Common myeloid progenitor, CD34-positive (primary cell): ENCODE measurements at regions not wholly inside any gene's neighbourhood (a gene's known extent, or its start where the extent isn't known, plus 50 kb on each side); places are given as distances from the start of the nearest gene placed in this dataset.

Experiments
- CTCF ChIA-PET: fragments of 350-600 bp; sonication (Branson Sonifier 250); formaldehyde crosslinking; loops from one replicate; lab custom pipeline; 2021; ENCODE audit warnings: antibody characterized with exemption; lab: Charles Lee
- POLR2A ChIA-PET: fragments of 350-600 bp; sonication (Branson Sonifier 250); formaldehyde crosslinking; loops from one replicate; lab custom pipeline; 2021; ENCODE audit warnings: antibody characterized with exemption; lab: Charles Lee
- DNase-seq, 3 donors: peaks; one replicate each; pipeline versions ENCODE4 v3.0.0 to v3.0.0-alpha.2; 2013
- H3K27ac ChIP-seq, 2 experiments: 1 replicate in 1 of 2; 2 replicates in 1 of 2; pipeline ENCODE4 v1.7.0; 2013; ENCODE audit warnings: inconsistent platforms in 2 of 2, low read length in 2 of 2, mild to moderate bottlenecking in 2 of 2, low read depth in 1 of 2, moderate library complexity in 1 of 2; ENCODE audit not compliant: severe bottlenecking in 2 of 2, insufficient read depth in 1 of 2, poor library complexity in 1 of 2
- H3K27me3 ChIP-seq, 5 experiments: replicated peaks in 2 of 5; 1 replicate in 3 of 5; 2 replicates in 2 of 5; pipeline versions ENCODE4 v1.6.1 to v1.7.0; 2013; ENCODE audit warnings: low read length in 4 of 5, mild to moderate bottlenecking in 2 of 5, moderate library complexity in 2 of 5, inconsistent platforms in 1 of 5; ENCODE audit not compliant: insufficient read depth in 5 of 5, control insufficient read depth in 4 of 5
- H3K36me3 ChIP-seq, 4 experiments: 1 replicate in 2 of 4; 2 replicates in 2 of 4; pipeline versions ENCODE4 v1.6.1 to v1.7.0; 2013; ENCODE audit warnings: low read length in 3 of 4, control low read depth in 1 of 4, mild to moderate bottlenecking in 1 of 4; ENCODE audit not compliant: control insufficient read depth in 4 of 4, insufficient read depth in 4 of 4
- H3K4me1 ChIP-seq, 4 experiments: 1 replicate in 3 of 4; 2 replicates in 1 of 4; pipeline versions ENCODE4 v1.6.1 to v1.7.1; 2013; ENCODE audit warnings: low read length in 3 of 4, mild to moderate bottlenecking in 3 of 4, control low read depth in 1 of 4, inconsistent platforms in 1 of 4, moderate library complexity in 1 of 4; ENCODE audit not compliant: control insufficient read depth in 4 of 4, insufficient read depth in 4 of 4; ENCODE audit errors: control extremely low read depth in 1 of 4
- H3K4me3 ChIP-seq, 7 experiments: 1 replicate in 4 of 7; 2 replicates in 3 of 7; pipeline versions ENCODE4 v1.5.1 to v1.7.0; 2013; ENCODE audit warnings: mild to moderate bottlenecking in 7 of 7, low read length in 6 of 7, moderate library complexity in 6 of 7, inconsistent platforms in 2 of 7, low read depth in 2 of 7, control low read depth in 1 of 7; ENCODE audit not compliant: insufficient read depth in 4 of 7, control insufficient read depth in 1 of 7; ENCODE audit errors: extremely low read depth in 1 of 7
- H3K9me3 ChIP-seq, 5 experiments: 1 replicate in 4 of 5; 2 replicates in 1 of 5; pipeline versions ENCODE4 v1.6.1 to v1.7.1; 2013; ENCODE audit warnings: low read length in 4 of 5, mild to moderate bottlenecking in 2 of 5, inconsistent platforms in 1 of 5, low read depth in 1 of 5, moderate library complexity in 1 of 5; ENCODE audit not compliant: control insufficient read depth in 4 of 5, insufficient read depth in 2 of 5; ENCODE audit errors: control extremely low read depth in 1 of 5
- WGBS: methylation state at CpG from one replicate; pipeline ENCODE4 v1.1.5; 2013; ENCODE audit not compliant: insufficient coverage; 5-methylcytosine and 5-hydroxymethylcytosine counted together

- Histone ChIP-seq H3K9me3 (no peaks in the 10 kb centered on the region), H3K27me3 (no peaks in the 10 kb centered on the region), H3K4me3 (no peak overlapping the region), H3K27ac (no peak overlapping the region), H3K4me1 (peaks cover 2 to 9% (median 4%) of the 10 kb centered on the region in 4 experiments), H3K36me3 (no peaks in the 10 kb centered on the region)
- WGBS, result 80% methylated on average over 2 of the region's 3 CpGs
- POLR2A ChIA-PET, result no interaction called here
- CTCF ChIA-PET, result interaction anchor here (0.9 kb wide), 1 partner anchor 1394 kb away, joined by 3 read pairs; no protein-coding TSS in a partner anchor
- no peak for DNase-seq
These were observed 154.1 kb upstream of the FAM241A start for GRCh38 chr4:111991163-111991562.

GRCh38 chr4:111991797-111992196, 153.5 kb upstream of the FAM241A start:
- WGBS, result 79% methylated on average over 2 of the region's 3 CpGs

GRCh38 chr4:111992351-111993168, 152.7 kb upstream of the FAM241A start:
- H3K27me3 ChIP-seq, result no peaks in the 10 kb centered on the region
- 96% methylated on average over 6 of the region's 7 CpGs for WGBS
- no peaks in the 10 kb centered on the region for H3K36me3 ChIP-seq
- H3K9me3 ChIP-seq, result no peaks in the 10 kb centered on the region
- ChIA-PET CTCF (no interaction called here), POLR2A (no interaction called here)
- H3K27ac ChIP-seq, result no peak overlapping the region
- peaks cover 0 to 2% (median 0%) of the 10 kb centered on the region in 4 experiments for H3K4me1 ChIP-seq
- no peak overlapping the region for H3K4me3 ChIP-seq
- DNase-seq, result no peak

More at GRCh38 chr4:111991797-111992196, 153.5 kb upstream of the FAM241A start:
- Histone ChIP-seq H3K4me3 (no peak overlapping the region), H3K9me3 (no peaks in the 10 kb centered on the region), H3K27ac (no peak overlapping the region), H3K4me1 (peaks cover 0 to 4% (median 1%) of the 10 kb centered on the region in 4 experiments), H3K27me3 (no peaks in the 10 kb centered on the region), H3K36me3 (no peaks in the 10 kb centered on the region)
- ChIA-PET CTCF (no interaction called here), POLR2A (no interaction called here)
- DNase-seq, result peak in 1 of 3 donors; percentile 11

GRCh38 chr4:111994392-111994791, 150.9 kb upstream of the FAM241A start:
- H3K4me3 ChIP-seq, result no peak overlapping the region
- H3K27ac ChIP-seq, result no peak overlapping the region
- no peaks in the 10 kb centered on the region for H3K27me3 ChIP-seq
- POLR2A ChIA-PET, result no interaction called here
- H3K4me1 ChIP-seq, result peaks cover 0 to 2% (median 0%) of the 10 kb centered on the region in 4 experiments
- CTCF ChIA-PET, result interaction anchor here (0.9 kb wide), 1 partner anchor 10 kb away, joined by 4 read pairs; no protein-coding TSS in a partner anchor
- DNase-seq, result no peak
- no peaks in the 10 kb centered on the region for H3K9me3 ChIP-seq
- WGBS, result no CpG with 5 or more reads among the region's 1 CpG
- H3K36me3 ChIP-seq, result no peaks in the 10 kb centered on the region

- 100% methylated on average over 4 of the region's 4 CpGs for WGBS
- Histone ChIP-seq H3K36me3 (no peaks in the 10 kb centered on the region), H3K27ac (no peak overlapping the region), H3K4me1 (no peaks in the 10 kb centered on the region), H3K9me3 (no peaks in the 10 kb centered on the region), H3K4me3 (no peak overlapping the region), H3K27me3 (no peaks in the 10 kb centered on the region)
- ChIA-PET POLR2A (no interaction called here), CTCF (no interaction called here)
- DNase-seq, result no peak
These were observed 147.5 kb upstream of the FAM241A start for GRCh38 chr4:111997785-111998184.

GRCh38 chr4:111999801-112000200, 145.5 kb upstream of the FAM241A start:
- no peak for DNase-seq
- WGBS, result no CpG with 5 or more reads among the region's 3 CpGs
- H3K9me3 ChIP-seq, result no peaks in the 10 kb centered on the region
- H3K27ac ChIP-seq, result no peak overlapping the region
- CTCF ChIA-PET, result interaction anchor here (1.2 kb wide), 1 partner anchor 31 kb away, joined by 3 read pairs; no protein-coding TSS in a partner anchor
- POLR2A ChIA-PET, result no interaction called here
- H3K4me1 ChIP-seq, result no peaks in the 10 kb centered on the region
- H3K4me3 ChIP-seq, result no peak overlapping the region
- H3K27me3 ChIP-seq, result no peaks in the 10 kb centered on the region
- H3K36me3 ChIP-seq, result no peaks in the 10 kb centered on the region

GRCh38 chr4:112001041-112001440, 144.2 kb upstream of the FAM241A start:
- no peaks in the 10 kb centered on the region for H3K27me3 ChIP-seq
- no peaks in the 10 kb centered on the region for H3K36me3 ChIP-seq
- WGBS, result no CpG with 5 or more reads among the region's 1 CpG
- H3K9me3 ChIP-seq, result no peaks in the 10 kb centered on the region
- CTCF ChIA-PET, result interaction anchor here (1.2 kb wide), 1 partner anchor 30 kb away, joined by 3 read pairs; no protein-coding TSS in a partner anchor
- no peak overlapping the region for H3K27ac ChIP-seq
- POLR2A ChIA-PET, result no interaction called here
- H3K4me3 ChIP-seq, result no peak overlapping the region
- no peak for DNase-seq
- no peaks in the 10 kb centered on the region for H3K4me1 ChIP-seq
